IPS DF 19.7 (cell line): ENCODE measurements at regions not wholly inside any gene's neighbourhood (a gene's known extent, or its start where the extent isn't known, plus 50 kb on each side); places are given as distances from the start of the nearest gene placed in this dataset.
"Not testable (repeated sequence)": the region's sequence is repeated elsewhere in the genome, so short reads cannot be mapped to it uniquely, and the experiment has no call there.

Experiments
- DNase-seq: peaks from one replicate; pipeline ENCODE4 v3.0.0-alpha.2; 2013; ENCODE audit warnings: low read depth, low spot score

GRCh38 chr2:118613737-118614136, 233.7 kb downstream of the EN1 start:
- no peak for DNase-seq

- no peak for DNase-seq
These were observed 235.8 kb downstream of the EN1 start for GRCh38 chr2:118611691-118612090.

GRCh38 chr2:118609138-118609537, 238.3 kb downstream of the EN1 start:
- no peak for DNase-seq

GRCh38 chr2:118607641-118608040, 239.8 kb downstream of the EN1 start:
- DNase-seq, result no peak

- DNase-seq, result no peak
These were observed 242.6 kb downstream of the EN1 start for GRCh38 chr2:118604811-118605210.

- no peak for DNase-seq
These were observed 243.1 kb downstream of the EN1 start for GRCh38 chr2:118604371-118604770.

- no peak for DNase-seq
These were observed 248.3 kb downstream of the EN1 start for GRCh38 chr2:118599141-118599540.

- no peak for DNase-seq
These were observed 250.8 kb downstream of the EN1 start for GRCh38 chr2:118596620-118597019.

GRCh38 chr2:118593257-118593656, 254.2 kb downstream of the EN1 start:
- no peak for DNase-seq

- DNase-seq, result no peak
These were observed 256.2 kb downstream of the EN1 start for GRCh38 chr2:118591223-118591622.

GRCh38 chr2:118589721-118590120, 257.7 kb downstream of the EN1 start:
- DNase-seq, result no peak

GRCh38 chr2:118588850-118589249, 258.6 kb downstream of the EN1 start:
- no peak for DNase-seq

GRCh38 chr2:118586312-118586711, 261.1 kb downstream of the EN1 start:
- no peak for DNase-seq

GRCh38 chr2:118584877-118585276, 262.6 kb downstream of the EN1 start:
- no peak for DNase-seq

- DNase-seq, result no peak
These were observed 263.2 kb downstream of the EN1 start for GRCh38 chr2:118584062-118584749.

GRCh38 chr2:118582058-118582457, 265.4 kb downstream of the EN1 start:
- DNase-seq, result no peak

GRCh38 chr2:118580651-118581050, 266.8 kb downstream of the EN1 start:
- DNase-seq, result no peak

GRCh38 chr2:118580107-118580506, 267.3 kb downstream of the EN1 start:
- DNase-seq, result no peak

- DNase-seq, result no peak
These were observed 270.2 kb downstream of the EN1 start for GRCh38 chr2:118577202-118577601.

- no peak for DNase-seq
These were observed 271.2 kb downstream of the EN1 start for GRCh38 chr2:118576109-118576855.

GRCh38 chr2:118572380-118572779, 275.1 kb downstream of the EN1 start:
- DNase-seq, result not testable (repeated sequence)

GRCh38 chr2:118569876-118570535, 277.4 kb downstream of the EN1 start:
- no peak for DNase-seq

- no peak for DNase-seq
These were observed 278.7 kb downstream of the EN1 start for GRCh38 chr2:118568700-118569099.
